H1 (cell line): ENCODE measurements at regions not wholly inside any gene's neighbourhood (a gene's known extent, or its start where the extent isn't known, plus 50 kb on each side); places are given as distances from the start of the nearest gene placed in this dataset.

Experiments
- ASH2L ChIP-seq: fragments of 200-600, 300-600 bp; sonication (generic); IDR thresholded peaks from one replicate; pipeline ENCODE4 v1.7.1; 2017; ENCODE audit warnings: low read length
- CEBPB ChIP-seq: IDR thresholded peaks from 2 replicates; pipeline ENCODE4 v1.6.1; 2012; ENCODE audit warnings: low read depth, low read length
- CTBP2 ChIP-seq: IDR thresholded peaks from 2 replicates; pipeline ENCODE4 v1.7.0; 2011; ENCODE audit warnings: borderline replicate concordance, mild to moderate bottlenecking, moderate library complexity, mixed read lengths, low read length; ENCODE audit not compliant: insufficient read depth, insufficient read length
- JUND ChIP-seq: IDR thresholded peaks from 2 replicates; pipeline ENCODE4 v1.6.1; 2011; ENCODE audit warnings: mild to moderate bottlenecking, improper control_type of control experiment, low read length
- KDM4A ChIP-seq: IDR thresholded peaks from one replicate; pipeline ENCODE4 v1.7.1; 2012; ENCODE audit warnings: low read depth, mild to moderate bottlenecking, moderate library complexity, low read length, inconsistent platforms; ENCODE audit not compliant: severe bottlenecking
- RAD21 ChIP-seq, 2 experiments: IDR thresholded peaks in 1 of 2; conservative IDR thresholded peaks in 1 of 2; 2 replicates each; pipeline ENCODE4 v1.6.1; 2011; ENCODE audit warnings: low read depth in 2 of 2, low read length in 2 of 2, improper control_type of control experiment in 1 of 2, inconsistent platforms in 1 of 2, mild to moderate bottlenecking in 1 of 2, moderate library complexity in 1 of 2
- RNF2 ChIP-seq: fragments of 200-900, 300-1000 bp; sonication (generic); IDR thresholded peaks from 2 replicates; pipeline ENCODE4 v1.7.1; 2016; ENCODE audit warnings: borderline replicate concordance, low read depth, mild to moderate bottlenecking, antibody characterized with exemption, low read length; ENCODE audit not compliant: poor library complexity, severe bottlenecking; ENCODE audit errors: missing control alignments
- SP1 ChIP-seq: IDR thresholded peaks from 2 replicates; pipeline ENCODE4 v1.6.1; 2011; ENCODE audit warnings: low read depth, low read length
- TF ChIP-seq, protein P1 (sequence below): fragments of 300-600 bp; sonication (generic); IDR thresholded peaks from 2 replicates; pipeline ENCODE4 v1.7.1; 2012; ENCODE audit warnings: low read length, moderate library complexity, mild to moderate bottlenecking, inconsistent platforms; ENCODE audit not compliant: insufficient replicate concordance
- TF ChIP-seq, protein P2 (sequence below): IDR thresholded peaks from 2 replicates; pipeline ENCODE4 v1.6.1; 2011; ENCODE audit warnings: low read length, improper control_type of control experiment

DNA sequence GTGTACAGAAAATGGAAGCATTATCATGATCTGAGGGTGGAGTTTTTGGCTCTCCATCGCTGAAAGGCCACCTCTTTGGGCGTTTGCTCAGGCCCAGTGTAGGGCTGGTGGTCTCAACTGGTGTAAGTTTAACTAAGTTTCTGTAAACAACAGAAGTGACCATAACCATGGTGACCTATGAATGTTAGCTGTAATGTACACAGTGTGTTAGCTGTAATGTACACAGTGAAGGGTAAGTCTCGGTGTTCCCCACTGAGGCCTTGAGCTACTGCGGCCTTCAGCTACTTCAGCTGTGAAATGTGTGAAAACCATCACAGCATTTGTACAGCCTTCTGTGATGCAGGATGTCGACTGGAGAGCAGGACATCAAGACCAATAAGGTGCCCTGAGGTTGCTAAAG, 185.2 kb downstream of the MYLK4 start (continued):
- TF ChIP-seq, protein P1, sequence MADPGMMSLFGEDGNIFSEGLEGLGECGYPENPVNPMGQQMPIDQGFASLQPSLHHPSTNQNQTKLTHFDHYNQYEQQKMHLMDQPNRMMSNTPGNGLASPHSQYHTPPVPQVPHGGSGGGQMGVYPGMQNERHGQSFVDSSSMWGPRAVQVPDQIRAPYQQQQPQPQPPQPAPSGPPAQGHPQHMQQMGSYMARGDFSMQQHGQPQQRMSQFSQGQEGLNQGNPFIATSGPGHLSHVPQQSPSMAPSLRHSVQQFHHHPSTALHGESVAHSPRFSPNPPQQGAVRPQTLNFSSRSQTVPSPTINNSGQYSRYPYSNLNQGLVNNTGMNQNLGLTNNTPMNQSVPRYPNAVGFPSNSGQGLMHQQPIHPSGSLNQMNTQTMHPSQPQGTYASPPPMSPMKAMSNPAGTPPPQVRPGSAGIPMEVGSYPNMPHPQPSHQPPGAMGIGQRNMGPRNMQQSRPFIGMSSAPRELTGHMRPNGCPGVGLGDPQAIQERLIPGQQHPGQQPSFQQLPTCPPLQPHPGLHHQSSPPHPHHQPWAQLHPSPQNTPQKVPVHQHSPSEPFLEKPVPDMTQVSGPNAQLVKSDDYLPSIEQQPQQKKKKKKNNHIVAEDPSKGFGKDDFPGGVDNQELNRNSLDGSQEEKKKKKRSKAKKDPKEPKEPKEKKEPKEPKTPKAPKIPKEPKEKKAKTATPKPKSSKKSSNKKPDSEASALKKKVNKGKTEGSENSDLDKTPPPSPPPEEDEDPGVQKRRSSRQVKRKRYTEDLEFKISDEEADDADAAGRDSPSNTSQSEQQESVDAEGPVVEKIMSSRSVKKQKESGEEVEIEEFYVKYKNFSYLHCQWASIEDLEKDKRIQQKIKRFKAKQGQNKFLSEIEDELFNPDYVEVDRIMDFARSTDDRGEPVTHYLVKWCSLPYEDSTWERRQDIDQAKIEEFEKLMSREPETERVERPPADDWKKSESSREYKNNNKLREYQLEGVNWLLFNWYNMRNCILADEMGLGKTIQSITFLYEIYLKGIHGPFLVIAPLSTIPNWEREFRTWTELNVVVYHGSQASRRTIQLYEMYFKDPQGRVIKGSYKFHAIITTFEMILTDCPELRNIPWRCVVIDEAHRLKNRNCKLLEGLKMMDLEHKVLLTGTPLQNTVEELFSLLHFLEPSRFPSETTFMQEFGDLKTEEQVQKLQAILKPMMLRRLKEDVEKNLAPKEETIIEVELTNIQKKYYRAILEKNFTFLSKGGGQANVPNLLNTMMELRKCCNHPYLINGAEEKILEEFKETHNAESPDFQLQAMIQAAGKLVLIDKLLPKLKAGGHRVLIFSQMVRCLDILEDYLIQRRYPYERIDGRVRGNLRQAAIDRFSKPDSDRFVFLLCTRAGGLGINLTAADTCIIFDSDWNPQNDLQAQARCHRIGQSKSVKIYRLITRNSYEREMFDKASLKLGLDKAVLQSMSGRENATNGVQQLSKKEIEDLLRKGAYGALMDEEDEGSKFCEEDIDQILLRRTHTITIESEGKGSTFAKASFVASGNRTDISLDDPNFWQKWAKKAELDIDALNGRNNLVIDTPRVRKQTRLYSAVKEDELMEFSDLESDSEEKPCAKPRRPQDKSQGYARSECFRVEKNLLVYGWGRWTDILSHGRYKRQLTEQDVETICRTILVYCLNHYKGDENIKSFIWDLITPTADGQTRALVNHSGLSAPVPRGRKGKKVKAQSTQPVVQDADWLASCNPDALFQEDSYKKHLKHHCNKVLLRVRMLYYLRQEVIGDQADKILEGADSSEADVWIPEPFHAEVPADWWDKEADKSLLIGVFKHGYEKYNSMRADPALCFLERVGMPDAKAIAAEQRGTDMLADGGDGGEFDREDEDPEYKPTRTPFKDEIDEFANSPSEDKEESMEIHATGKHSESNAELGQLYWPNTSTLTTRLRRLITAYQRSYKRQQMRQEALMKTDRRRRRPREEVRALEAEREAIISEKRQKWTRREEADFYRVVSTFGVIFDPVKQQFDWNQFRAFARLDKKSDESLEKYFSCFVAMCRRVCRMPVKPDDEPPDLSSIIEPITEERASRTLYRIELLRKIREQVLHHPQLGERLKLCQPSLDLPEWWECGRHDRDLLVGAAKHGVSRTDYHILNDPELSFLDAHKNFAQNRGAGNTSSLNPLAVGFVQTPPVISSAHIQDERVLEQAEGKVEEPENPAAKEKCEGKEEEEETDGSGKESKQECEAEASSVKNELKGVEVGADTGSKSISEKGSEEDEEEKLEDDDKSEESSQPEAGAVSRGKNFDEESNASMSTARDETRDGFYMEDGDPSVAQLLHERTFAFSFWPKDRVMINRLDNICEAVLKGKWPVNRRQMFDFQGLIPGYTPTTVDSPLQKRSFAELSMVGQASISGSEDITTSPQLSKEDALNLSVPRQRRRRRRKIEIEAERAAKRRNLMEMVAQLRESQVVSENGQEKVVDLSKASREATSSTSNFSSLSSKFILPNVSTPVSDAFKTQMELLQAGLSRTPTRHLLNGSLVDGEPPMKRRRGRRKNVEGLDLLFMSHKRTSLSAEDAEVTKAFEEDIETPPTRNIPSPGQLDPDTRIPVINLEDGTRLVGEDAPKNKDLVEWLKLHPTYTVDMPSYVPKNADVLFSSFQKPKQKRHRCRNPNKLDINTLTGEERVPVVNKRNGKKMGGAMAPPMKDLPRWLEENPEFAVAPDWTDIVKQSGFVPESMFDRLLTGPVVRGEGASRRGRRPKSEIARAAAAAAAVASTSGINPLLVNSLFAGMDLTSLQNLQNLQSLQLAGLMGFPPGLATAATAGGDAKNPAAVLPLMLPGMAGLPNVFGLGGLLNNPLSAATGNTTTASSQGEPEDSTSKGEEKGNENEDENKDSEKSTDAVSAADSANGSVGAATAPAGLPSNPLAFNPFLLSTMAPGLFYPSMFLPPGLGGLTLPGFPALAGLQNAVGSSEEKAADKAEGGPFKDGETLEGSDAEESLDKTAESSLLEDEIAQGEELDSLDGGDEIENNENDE: no peak
- TF ChIP-seq CTBP2 (no peak), ASH2L (no peak), RAD21 (IDR thresholded peaks at IDR 0.05 in 1 of 2, conservative IDR thresholded peaks at IDR 0.05 in 1 of 2; ENCODE audit: low read depth in 2 of 2, low read length in 2 of 2) (no peak), SP1 (no peak), KDM4A (no peak), JUND (no peak), CEBPB (no peak), RNF2 (no peak)
- TF ChIP-seq, protein P2, sequence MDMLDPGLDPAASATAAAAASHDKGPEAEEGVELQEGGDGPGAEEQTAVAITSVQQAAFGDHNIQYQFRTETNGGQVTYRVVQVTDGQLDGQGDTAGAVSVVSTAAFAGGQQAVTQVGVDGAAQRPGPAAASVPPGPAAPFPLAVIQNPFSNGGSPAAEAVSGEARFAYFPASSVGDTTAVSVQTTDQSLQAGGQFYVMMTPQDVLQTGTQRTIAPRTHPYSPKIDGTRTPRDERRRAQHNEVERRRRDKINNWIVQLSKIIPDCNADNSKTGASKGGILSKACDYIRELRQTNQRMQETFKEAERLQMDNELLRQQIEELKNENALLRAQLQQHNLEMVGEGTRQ: no peak
